ENCODE measurements at regions not wholly inside any gene's neighbourhood (a gene's known extent, or its start where the extent isn't known, plus 50 kb on each side); places are given as distances from the start of the nearest gene placed in this dataset.

GRCh38 chr3:43907508-43907858, 216.7 kb downstream of the ABHD5 start (continued):
- TF ChIP-seq BACH1 (IDR thresholded peaks at IDR 0.05; ENCODE audit: borderline replicate concordance) (peak; percentile 76; the same call in 1 of the 2 replicates), CTCF (IDR thresholded peaks at IDR 0.05 in 2 of 3, conservative IDR thresholded peaks at IDR 0.05 in 1 of 3; ENCODE audit: control insufficient read depth in 2 of 3, extremely low read depth in 1 of 3, insufficient read depth in 1 of 3, low read depth in 3 of 3, low read length in 3 of 3) (no peak), SREBF2 (IDR thresholded peaks at IDR 0.05; ENCODE audit: low read length) (no peak), BHLHE40 (IDR thresholded peaks at IDR 0.05; ENCODE audit: borderline replicate concordance in 1 of 2, low read depth in 2 of 2, low read length in 1 of 2) (peak; percentile 18 to 35; a peak in 1 of 4 replicates), RB1 (IDR thresholded peaks at IDR 0.05; ENCODE audit: borderline replicate concordance) (0 out of 2 replicates have a peak, but pooled peaks have one; percentile 19), SUPT20H (IDR thresholded peaks at IDR 0.05; ENCODE audit: borderline replicate concordance, control insufficient read depth, low read depth, low read length) (no peak), ETV6 (conservative IDR thresholded peaks at IDR 0.05 in 1 of 2, IDR thresholded peaks at IDR 0.05 in 1 of 2; ENCODE audit: borderline replicate concordance in 1 of 2, low read depth in 1 of 2) (no peak), PAX5 (IDR thresholded peaks at IDR 0.05; ENCODE audit: borderline replicate concordance, low read depth, low read length) (0 out of 2 replicates have a peak, but pooled peaks have one; percentile 12), MAX (IDR thresholded peaks at IDR 0.05; ENCODE audit: low read depth, low read length) (no peak), HCFC1 (IDR thresholded peaks at IDR 0.05; ENCODE audit: low read length) (no peak), TBL1XR1 (IDR thresholded peaks at IDR 0.05; ENCODE audit: low read depth, low read length) (no peak), IRF4 (IDR thresholded peaks at IDR 0.05; ENCODE audit: low read depth, low read length) (peak; percentile 95)
